ENCODE measurements at regions not wholly inside any gene's neighbourhood (a gene's known extent, or its start where the extent isn't known, plus 50 kb on each side); places are given as distances from the start of the nearest gene placed in this dataset.

DNA sequence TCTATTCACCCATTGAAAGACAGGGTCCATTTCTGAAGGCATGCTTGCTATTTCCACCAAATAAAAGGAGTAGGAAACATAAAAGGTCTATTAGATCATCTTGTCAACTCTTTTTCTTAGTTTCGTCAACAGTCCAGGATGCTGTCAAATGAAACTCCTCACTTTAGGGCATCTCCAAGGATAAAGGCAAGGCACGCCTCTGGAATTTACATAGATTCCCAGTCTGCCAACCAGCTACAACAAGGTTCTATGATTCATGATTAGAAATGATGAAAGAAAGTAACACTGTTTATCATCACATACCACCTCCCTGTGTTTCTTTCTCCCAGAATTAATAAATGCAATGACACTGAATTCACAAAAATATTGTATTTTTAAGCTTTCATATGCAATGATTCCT lies 636.3 kb downstream of the LTN1 start:
- TF ChIP-seq, protein P1, sequence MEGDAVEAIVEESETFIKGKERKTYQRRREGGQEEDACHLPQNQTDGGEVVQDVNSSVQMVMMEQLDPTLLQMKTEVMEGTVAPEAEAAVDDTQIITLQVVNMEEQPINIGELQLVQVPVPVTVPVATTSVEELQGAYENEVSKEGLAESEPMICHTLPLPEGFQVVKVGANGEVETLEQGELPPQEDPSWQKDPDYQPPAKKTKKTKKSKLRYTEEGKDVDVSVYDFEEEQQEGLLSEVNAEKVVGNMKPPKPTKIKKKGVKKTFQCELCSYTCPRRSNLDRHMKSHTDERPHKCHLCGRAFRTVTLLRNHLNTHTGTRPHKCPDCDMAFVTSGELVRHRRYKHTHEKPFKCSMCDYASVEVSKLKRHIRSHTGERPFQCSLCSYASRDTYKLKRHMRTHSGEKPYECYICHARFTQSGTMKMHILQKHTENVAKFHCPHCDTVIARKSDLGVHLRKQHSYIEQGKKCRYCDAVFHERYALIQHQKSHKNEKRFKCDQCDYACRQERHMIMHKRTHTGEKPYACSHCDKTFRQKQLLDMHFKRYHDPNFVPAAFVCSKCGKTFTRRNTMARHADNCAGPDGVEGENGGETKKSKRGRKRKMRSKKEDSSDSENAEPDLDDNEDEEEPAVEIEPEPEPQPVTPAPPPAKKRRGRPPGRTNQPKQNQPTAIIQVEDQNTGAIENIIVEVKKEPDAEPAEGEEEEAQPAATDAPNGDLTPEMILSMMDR (IDR thresholded peaks at IDR 0.05): no peak
- TF ChIP-seq POLR2A (IDR thresholded peaks at IDR 0.05): no peak
